T-helper 1 cell treated with Interleukin-12 subunit alpha and Interleukin-12 subunit beta and Interleukin-4 antibody, amounts not matched to agents 30 ng/mL and 1 ng/mL, for 36 hours (primary cell): ENCODE measurements at regions not wholly inside any gene's neighbourhood (a gene's known extent, or its start where the extent isn't known, plus 50 kb on each side); places are given as distances from the start of the nearest gene placed in this dataset.

ENCODE experiments used
- intact Hi-C: fragments of 100-400 bp; cut with micrococcal nuclease; formaldehyde crosslinking; loops from one replicate; pipeline ENCODE4 v1.15.1; 2024

GRCh38 chr14:33871394-33871793, 79.5 kb downstream of the EGLN3 start:
- intact Hi-C loops = no loop called here

GRCh38 chr14:33866425-33867088, 84.3 kb downstream of the EGLN3 start:
- intact Hi-C loops = no loop called here

GRCh38 chr14:33862261-33862802, 88.5 kb downstream of the EGLN3 start:
- intact Hi-C loops = no loop called here

GRCh38 chr14:33859306-33859705, 91.6 kb downstream of the EGLN3 start:
- intact Hi-C loops = loop anchor here (2.0 to 5.0 kb wide), 2 partner anchors 21 to 88 kb away; no protein-coding TSS in a partner anchor

- intact Hi-C loops = loop anchor here (2.0 to 5.0 kb wide), 2 partner anchors 19 to 90 kb away; no protein-coding TSS in a partner anchor
Measured at GRCh38 chr14:33857650-33858049, 93.2 kb downstream of the EGLN3 start.

- intact Hi-C loops = loop anchor here (5.0 kb wide), 1 partner anchor 92 kb away; no protein-coding TSS in a partner anchor
Measured at GRCh38 chr14:33855672-33856071, 95.2 kb downstream of the EGLN3 start.
